Urinary bladder (tissue), 3 donors: ENCODE measurements at regions not wholly inside any gene's neighbourhood (a gene's known extent, or its start where the extent isn't known, plus 50 kb on each side); places are given as distances from the start of the nearest gene placed in this dataset.
A peak's percentile ranks its signal among the peaks of the same experiment; 100 is the strongest.

ENCODE experiments used
- DNase-seq: peaks from one replicate; pipeline ENCODE4 v3.0.0-alpha.2; 2015; ENCODE audit errors: extremely low spot score
- H3K27ac ChIP-seq: one replicate; pipeline ENCODE4 v1.5.1; 2013; ENCODE audit warnings: low read depth, mild to moderate bottlenecking, moderate library complexity
- H3K36me3 ChIP-seq: one replicate; pipeline ENCODE4 v1.6.1; 2013; ENCODE audit warnings: mild to moderate bottlenecking, moderate library complexity; ENCODE audit not compliant: insufficient read depth
- H3K4me1 ChIP-seq: one replicate; pipeline ENCODE4 v1.6.1; 2013; ENCODE audit warnings: mild to moderate bottlenecking, moderate library complexity; ENCODE audit not compliant: insufficient read depth
- H3K4me3 ChIP-seq: one replicate; pipeline ENCODE4 v1.5.1; 2013; ENCODE audit warnings: low read depth, low read length
- WGBS: extraction: QIAGEN DNeasy Blood & Tissue Kit; methylation state at CpG from one replicate; pipeline ENCODE4 v1.1.7; 2013; 5-methylcytosine and 5-hydroxymethylcytosine counted together
- donor health status: healthy with polysubstance abuse.
- donor health status: healthy.

DNA sequence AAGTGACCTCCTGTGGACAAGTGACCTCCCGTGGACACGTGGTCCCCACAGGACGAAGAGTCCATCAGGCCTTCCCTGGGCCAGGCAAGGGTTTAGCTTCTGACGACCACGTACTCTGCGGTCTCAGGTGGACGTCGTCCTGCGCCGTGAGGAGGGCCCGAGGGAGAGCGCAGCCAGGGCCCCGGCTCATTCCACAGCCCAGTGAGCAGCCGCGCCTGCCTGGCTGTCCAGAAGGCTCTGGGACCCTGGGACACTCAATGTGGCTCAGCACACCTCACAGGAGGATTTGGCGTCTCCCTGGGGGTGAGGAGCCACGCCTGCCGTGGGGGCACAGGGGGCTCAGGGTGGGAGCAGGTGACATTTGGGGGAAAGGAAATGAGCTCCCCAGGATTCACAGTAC, 64.4 kb upstream of the CFAP46 start:
- Histone ChIP-seq H3K36me3 (no peaks in the 10 kb centered on the region), H3K4me1 (no peaks in the 10 kb centered on the region), H3K27ac (no peak overlapping the region), H3K4me3 (no peak overlapping the region)
- WGBS, result 88% methylated on average over 18 of the region's 18 CpGs
- no peak for DNase-seq

DNA sequence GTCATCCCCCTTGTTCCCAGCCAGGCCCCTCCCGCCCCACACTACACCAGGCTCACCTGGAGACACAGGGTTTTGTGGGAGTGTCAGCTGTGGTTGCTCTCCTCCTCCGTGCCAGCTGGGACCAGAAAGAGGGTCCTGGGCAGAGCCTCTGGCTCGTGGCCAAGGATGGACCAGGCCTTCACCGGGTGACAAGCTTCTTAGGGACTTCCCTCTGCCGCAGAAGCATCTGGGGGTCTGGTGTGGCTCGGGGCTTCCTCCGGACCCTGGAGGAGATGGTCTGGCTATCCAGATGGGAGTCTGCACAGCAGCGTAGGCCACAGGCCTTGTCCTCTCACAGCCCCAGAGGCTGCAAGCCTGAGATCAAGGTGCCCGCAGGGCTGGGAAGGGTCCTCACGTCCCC, 63.8 kb upstream of the CFAP46 start:
- Histone ChIP-seq H3K36me3 (no peaks in the 10 kb centered on the region), H3K4me3 (no peak overlapping the region), H3K27ac (no peak overlapping the region), H3K4me1 (no peaks in the 10 kb centered on the region)
- 89% methylated on average over 10 of the region's 10 CpGs for WGBS
- no peak for DNase-seq

DNA sequence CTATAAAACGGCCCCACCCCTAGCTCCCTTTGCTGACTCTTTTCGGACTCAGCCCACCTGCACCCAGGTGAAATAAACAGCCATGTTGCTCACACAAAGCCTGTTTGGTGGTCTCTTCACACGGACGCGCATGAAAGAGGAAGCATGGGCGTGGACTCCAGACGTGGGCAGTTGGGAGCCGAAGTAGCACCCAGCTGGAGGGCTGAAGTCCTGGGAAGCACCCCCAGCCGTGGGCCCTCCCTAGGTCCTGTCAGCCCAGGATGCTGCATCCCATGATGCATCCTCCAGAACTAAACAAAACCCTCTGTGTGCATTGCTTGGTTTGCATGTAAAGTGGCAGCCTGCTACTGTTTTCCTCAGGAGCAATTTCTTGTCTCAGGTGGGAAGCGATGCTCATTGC, 62.1 kb upstream of the CFAP46 start:
- no peak overlapping the region for H3K4me3 ChIP-seq
- WGBS, result 78% methylated on average over 10 of the region's 10 CpGs
- H3K27ac ChIP-seq, result no peak overlapping the region
- H3K4me1 ChIP-seq, result no peaks in the 10 kb centered on the region
- no peak for DNase-seq
- H3K36me3 ChIP-seq, result no peaks in the 10 kb centered on the region

DNA sequence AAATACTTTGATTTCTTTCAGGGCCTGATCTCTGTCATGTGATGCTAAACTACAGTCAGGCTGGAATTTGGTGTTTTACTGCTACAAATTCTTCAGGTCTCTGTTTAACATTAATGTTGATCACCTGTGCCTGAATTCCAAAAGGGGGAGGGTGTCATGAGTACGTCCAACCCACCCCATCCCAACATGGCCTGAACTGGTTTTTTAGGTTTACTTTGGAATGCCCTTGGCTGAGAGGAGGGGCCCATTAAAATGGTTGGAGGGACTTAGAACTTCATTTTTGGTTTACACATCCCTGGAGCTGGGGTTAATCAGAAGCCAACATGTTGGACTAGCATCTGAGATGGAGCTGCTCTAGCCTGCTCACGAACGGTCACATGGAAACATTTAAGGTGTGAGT, 60.8 kb upstream of the CFAP46 start:
- no peak overlapping the region for H3K4me3 ChIP-seq
- DNase-seq, result no peak
- no peak overlapping the region for H3K27ac ChIP-seq
- H3K4me1 ChIP-seq, result no peaks in the 10 kb centered on the region
- H3K36me3 ChIP-seq, result no peaks in the 10 kb centered on the region
- WGBS, result 70% methylated on average over 3 of the region's 3 CpGs

DNA sequence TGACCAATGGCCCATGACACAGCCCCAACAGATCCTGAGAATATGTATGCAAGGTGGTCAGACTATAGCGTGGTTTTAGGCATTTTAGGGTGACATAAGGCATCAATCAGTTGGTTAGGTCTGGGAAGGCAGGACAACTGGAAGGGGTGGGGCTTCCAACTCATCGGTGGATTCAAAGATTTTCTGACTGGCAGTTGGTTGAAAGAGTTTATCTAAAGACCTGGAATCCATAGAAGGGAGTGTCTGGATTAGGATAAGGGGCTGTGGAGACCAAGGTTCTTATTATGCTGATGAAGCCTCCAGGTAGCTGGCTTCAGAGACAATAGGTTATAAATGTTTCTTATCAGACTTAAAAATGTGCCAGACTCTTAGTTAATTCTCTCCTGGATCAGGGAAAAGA, 60.3 kb upstream of the CFAP46 start:
- Histone ChIP-seq H3K4me3 (no peak overlapping the region), H3K4me1 (no peaks in the 10 kb centered on the region), H3K27ac (no peak overlapping the region), H3K36me3 (no peaks in the 10 kb centered on the region)
- 54% methylated on average over 2 of the region's 2 CpGs for WGBS
- no peak for DNase-seq

DNA sequence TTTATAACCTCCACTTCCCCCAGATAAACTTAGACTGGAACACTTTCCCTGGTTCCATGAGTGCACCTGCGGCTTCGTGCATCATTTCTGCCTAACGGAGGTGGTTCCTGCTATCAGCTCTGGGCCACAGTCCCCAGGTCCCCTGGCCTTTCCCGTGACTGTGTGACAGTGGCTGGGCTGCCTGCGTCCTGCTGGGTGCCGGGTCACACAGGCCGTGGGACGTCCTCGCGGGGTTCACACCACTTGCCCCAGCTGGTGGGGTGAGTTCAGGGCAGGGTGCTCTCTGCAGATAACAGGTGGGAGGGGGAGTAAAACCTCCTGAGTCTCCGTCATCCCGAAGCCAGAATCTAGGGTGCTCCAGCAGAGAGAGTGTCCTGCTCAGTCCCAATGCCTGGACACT, 58.7 kb upstream of the CFAP46 start:
- WGBS, result 90% methylated on average over 12 of the region's 12 CpGs
- Histone ChIP-seq H3K4me1 (no peaks in the 10 kb centered on the region), H3K4me3 (no peak overlapping the region), H3K27ac (no peak overlapping the region), H3K36me3 (no peaks in the 10 kb centered on the region)
- no peak for DNase-seq

DNA sequence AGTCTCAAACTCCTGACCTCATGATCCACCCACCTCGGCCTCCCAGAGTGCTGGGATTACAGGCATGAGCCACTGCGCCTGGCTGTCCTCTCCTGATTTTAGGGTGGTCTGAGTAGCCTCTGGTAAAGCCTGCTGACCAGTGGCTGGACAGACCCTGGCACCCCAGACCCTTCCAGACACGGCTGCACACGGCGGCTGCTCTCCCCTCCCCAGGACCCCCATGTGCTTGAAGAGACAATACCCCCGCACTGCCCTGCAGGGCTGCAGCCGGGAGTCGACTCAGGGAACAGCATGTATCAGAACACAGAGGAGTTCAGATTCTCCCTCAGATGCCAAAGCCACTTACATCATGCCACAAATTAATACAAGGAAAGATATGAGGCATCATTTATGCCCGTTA, 58.3 kb upstream of the CFAP46 start:
- Histone ChIP-seq H3K4me3 (no peak overlapping the region), H3K36me3 (no peaks in the 10 kb centered on the region), H3K27ac (no peak overlapping the region), H3K4me1 (no peaks in the 10 kb centered on the region)
- no peak for DNase-seq
- WGBS, result 81% methylated on average over 9 of the region's 9 CpGs

DNA sequence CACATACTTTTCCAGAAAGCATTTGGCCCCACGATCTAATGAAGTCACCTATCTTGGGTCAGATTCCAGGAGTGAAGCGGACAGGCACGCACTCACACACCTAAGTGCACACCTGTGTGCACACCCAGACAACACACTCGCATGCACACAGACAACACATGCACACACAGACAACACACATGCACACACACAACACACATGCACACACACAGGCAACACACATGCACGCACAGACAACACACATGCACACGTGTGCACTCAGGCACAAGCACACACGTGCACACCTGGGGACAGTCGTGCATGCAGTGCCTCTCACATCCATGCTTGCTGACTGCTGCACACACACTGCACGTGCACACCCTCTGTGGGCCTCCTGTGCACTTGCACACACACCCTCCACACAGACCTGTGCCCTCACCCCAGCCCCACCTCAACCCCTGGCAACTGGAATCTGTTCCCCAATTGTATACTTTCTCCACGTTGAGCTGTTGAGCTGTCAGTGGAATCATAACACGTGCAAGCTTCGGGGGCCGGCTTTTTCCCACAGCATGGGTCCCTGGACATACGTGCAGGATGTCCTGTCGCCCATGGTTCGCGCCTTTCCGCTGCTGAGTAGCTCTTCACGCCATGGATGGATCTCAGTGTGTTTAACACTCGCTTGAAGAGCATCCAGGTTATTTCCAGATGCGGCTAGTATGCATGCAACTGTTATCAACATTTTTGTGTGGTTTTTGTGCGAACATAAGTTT, 55.3 kb upstream of the CFAP46 start:
- no peaks in the 10 kb centered on the region for H3K36me3 ChIP-seq
- no peak overlapping the region for H3K27ac ChIP-seq
- no peak for DNase-seq
- WGBS, result 83% methylated on average over 22 of the region's 22 CpGs
- H3K4me1 ChIP-seq, result no peaks in the 10 kb centered on the region
- H3K4me3 ChIP-seq, result no peak overlapping the region

DNA sequence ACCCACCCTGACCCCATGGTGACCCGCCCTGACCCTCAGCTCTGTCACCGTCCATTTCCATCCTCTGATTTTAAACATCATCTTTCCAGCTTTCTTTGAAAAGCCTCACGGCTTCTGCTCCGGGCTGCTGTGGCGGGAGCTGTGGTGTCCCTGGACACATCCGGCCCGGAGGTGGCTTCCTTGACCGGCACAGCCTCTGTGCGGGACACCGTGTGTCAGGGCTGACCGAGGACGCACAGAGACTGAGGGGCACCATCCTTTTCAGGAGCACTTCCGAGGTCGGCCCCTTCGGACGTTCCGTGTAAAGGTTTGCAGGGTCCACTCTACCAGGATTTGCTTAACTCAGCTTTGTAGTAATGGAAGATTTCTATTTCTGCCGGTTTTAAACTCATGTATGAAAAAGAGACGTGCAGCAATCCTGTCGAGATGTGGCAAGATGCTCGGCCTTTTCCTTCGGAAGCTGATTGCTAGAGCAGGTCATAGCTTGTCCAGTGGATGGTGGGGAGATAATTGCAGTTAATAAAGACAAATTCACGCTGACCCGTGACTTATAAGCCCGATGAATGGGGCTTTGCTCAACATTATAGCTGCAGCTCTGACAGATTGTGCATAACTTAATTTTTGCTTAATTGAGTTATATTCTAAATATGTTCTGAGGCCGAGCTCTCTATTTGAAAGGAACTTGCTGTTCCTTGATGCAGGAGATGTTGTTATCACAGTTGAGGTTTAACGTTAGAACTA, 54.4 kb upstream of the CFAP46 start:
- no peaks in the 10 kb centered on the region for H3K4me1 ChIP-seq
- no peak for DNase-seq
- H3K36me3 ChIP-seq, result no peaks in the 10 kb centered on the region
- H3K4me3 ChIP-seq, result no peak overlapping the region
- 84% methylated on average over 27 of the region's 27 CpGs for WGBS
- no peak overlapping the region for H3K27ac ChIP-seq

DNA sequence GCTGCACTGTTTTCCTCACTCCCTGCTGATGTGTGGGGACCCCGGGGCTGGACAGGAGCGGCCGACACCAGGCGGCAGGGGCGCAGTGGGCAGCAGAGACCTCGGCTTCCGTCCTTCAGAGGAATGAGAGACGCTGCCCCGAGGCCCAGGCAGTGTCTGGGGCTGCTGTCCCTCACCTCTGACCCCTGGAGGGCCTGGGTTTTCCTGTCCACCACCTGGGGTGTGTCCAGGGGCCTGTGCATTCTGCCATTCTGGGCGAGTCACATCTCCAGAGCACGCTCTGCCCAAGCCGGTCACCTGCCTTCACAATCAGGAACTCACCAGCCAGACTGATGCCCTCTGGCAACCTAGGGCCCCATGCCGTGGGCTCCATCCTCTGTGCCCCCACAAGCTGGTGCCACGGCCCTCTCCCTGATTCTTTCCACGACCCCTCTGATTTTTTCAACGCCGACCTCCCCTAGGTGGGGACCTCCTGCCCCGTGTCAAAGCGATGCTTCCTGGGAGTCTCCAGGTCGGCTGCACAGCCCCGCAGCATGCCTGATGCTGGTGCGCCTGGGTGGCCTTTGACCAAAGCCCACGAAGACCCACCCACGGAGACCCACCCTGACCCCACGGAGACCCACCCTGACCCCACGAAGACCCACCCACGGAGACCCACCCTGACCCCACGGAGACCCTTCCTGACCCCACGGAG, 53.7 kb upstream of the CFAP46 start:
- Histone ChIP-seq H3K36me3 (no peaks in the 10 kb centered on the region), H3K4me1 (no peaks in the 10 kb centered on the region), H3K4me3 (no peak overlapping the region), H3K27ac (no peak overlapping the region)
- DNase-seq, result no peak
- WGBS, result 88% methylated on average over 29 of the region's 29 CpGs

DNA sequence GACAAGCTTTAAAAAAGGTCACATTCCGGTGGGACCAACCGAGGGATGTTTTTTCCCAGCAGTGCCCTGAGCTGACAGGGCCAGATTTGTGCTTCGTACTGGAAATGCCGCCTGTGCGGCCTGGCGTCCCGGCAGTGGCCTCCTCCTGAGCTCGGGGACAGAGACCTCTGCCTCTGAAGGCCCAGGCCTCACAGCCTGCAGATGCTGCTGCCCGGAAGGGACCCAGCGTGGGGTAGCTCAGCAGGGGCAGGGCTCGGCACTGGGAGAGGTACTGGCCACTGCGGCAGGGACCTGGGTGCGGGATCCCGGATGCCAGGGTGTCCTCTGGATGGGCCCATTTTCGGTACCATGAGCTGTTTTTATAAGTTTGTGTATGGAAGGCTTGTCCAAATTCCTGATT, 52.4 kb upstream of the CFAP46 start:
- Histone ChIP-seq H3K36me3 (no peaks in the 10 kb centered on the region), H3K4me1 (no peaks in the 10 kb centered on the region), H3K4me3 (no peak overlapping the region), H3K27ac (no peak overlapping the region)
- no peak for DNase-seq
- WGBS, result 86% methylated on average over 15 of the region's 15 CpGs

DNA sequence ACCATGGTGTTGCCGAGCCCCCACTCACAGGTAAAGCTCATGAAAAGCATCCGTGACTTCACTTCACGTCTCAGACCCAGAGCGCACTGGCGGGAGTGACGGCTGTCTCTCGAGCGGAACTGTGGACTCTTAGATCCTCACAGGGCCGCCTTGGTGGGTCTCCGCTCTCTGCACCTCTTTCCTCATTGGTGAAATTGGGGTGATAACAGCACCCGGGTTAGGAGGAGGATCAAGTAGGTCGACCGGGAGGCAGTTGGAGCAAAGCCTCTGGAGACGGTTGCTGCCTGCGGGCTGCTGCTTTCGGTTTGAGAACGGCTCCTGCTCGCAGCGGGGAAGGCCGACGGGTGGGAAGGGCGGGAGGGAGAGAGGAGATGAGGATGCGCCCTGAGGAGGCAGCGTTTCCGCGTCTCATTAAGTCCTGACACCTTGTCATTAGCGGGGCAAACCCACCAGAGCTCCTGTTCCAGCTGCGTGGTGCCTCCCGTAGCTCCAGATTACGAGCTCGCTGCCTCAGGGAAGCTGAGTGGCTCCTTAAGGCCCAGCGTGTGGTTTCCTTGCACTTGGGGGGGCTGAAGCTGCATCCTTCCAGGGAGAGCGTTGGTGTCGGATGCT, 51.9 kb upstream of the CFAP46 start:
- Histone ChIP-seq H3K36me3 (no peaks in the 10 kb centered on the region), H3K27ac (no peak overlapping the region), H3K4me3 (peak overlapping the region; percentile 6), H3K4me1 (no peaks in the 10 kb centered on the region)
- 46% methylated on average over 34 of the region's 34 CpGs for WGBS
- DNase-seq, result no peak

DNA sequence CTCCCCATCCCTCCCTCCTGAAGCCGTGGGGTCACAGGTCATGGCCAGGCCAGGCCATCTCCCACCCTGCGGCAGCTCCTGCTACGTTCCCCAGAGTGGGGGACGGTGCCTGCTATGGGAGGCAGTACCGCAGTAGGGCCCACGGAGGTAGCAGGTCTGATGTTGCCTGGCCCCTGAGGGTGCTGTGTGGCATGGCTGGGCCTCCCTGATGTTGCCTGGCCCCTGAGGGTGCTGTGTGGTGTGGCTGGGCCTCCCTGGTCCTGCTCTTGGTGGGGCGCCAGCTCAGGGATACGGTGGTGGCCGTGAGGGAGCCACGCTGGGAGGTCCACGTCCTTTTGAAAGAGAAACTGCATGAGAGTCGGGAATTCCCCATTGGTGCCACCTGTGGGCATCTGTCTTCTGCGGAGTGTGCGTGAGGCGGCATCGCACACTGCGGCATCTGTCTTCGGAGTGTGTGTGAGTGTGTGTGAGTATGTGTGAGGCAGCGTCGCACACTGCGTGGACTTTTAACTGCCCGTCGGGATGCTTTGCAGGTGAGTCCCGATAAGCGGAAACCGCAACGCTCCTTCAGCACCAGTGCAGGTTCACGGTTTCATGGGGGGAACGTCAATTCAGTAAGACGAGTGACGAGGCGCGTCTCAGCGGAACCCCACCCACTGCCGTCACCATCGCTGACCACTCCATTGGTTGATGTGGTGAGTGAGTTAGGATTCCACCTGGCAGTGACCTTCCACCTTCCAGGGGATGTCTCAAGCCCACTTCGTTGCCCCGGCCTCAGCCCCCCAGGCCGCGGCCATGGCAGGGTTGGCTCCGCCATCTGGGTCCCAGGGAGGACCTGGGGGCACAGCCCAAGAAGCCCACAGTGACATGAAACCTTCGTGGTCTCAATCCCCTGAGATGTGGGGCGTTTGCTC, 51.2 kb upstream of the CFAP46 start:
- no peak for DNase-seq
- 92% methylated on average over 43 of the region's 43 CpGs for WGBS
- Histone ChIP-seq H3K27ac (no peak overlapping the region), H3K4me3 (peak overlapping the region; percentile 6), H3K4me1 (no peaks in the 10 kb centered on the region), H3K36me3 (no peaks in the 10 kb centered on the region)
